K562 (cell line): ENCODE measurements at regions not wholly inside any gene's neighbourhood (a gene's known extent, or its start where the extent isn't known, plus 50 kb on each side); places are given as distances from the start of the nearest gene placed in this dataset.

Experiments used
- ATAC-seq: fragments of 200-7000 bp; cut with Tn5 transposase; 3 replicates; pipeline ENCODE4 v1.9.1; 2020; ENCODE audit warnings: moderate library complexity
- BruUV-seq: library from RNA; stranded (reverse); fragments of 400-500 nt; replicated peaks from 2 replicates; lab custom pipeline; 2021; lab: Mats Ljungman, UMichigan
- CTCF ChIA-PET: fragments of 300-600 bp; formaldehyde crosslinking; extraction: SDS; loops from one replicate; lab custom pipeline; 2021; ENCODE audit warnings: low intra/inter-chr PET ratio; lab: Yijun Ruan, JAX
- POLR2A ChIA-PET: fragments of 300-600, 350-650 bp; sonication (Branson Sonifier 250); formaldehyde crosslinking; extraction: SDS; loops from one replicate; lab custom pipeline; 2021; ENCODE audit warnings: antibody characterized with exemption, inconsistent platforms; lab: Yijun Ruan, JAX
- DNase-seq, 4 experiments: peaks; one replicate each; pipeline versions ENCODE4 v3.0.0 to v3.0.0-alpha.2; 2011 to 2018; ENCODE audit warnings: low spot score in 3 of 4, mixed read lengths in 3 of 4; ENCODE audit errors: extremely low read depth in 1 of 4
- FAIRE-seq: peaks from 2 replicates; lab custom pipeline; 2011; peaks lifted over from hg19 to GRCh38; lab: Jason Lieb, UNC
- H2AFZ ChIP-seq: 2 replicates; pipeline ENCODE4 v1.6.0; 2011; ENCODE audit warnings: low read depth, low read length, control low read depth, inconsistent platforms
- H3K27ac ChIP-seq: fragments of 200-600 bp; 3 replicates; pipeline ENCODE4 v1.8.0; 2011; ENCODE audit warnings: low read depth, mild to moderate bottlenecking, control low read depth, inconsistent platforms, low read length, moderate library complexity, mixed read lengths; ENCODE audit errors: extremely low read depth
- H3K27me3 ChIP-seq, 2 experiments: fragments of 300-600 bp in 1 of 2; 2 replicates in 1 of 2; 3 replicates in 1 of 2; pipeline versions ENCODE4 v1.6.0 to v1.8.0; 2011; ENCODE audit warnings: inconsistent platforms in 2 of 2, low read length in 2 of 2, mild to moderate bottlenecking in 1 of 2, mixed read lengths in 1 of 2, moderate library complexity in 1 of 2; ENCODE audit not compliant: control insufficient read depth in 2 of 2, insufficient read depth in 2 of 2
- H3K36me3 ChIP-seq: fragments of 300-600 bp; 3 replicates; pipeline ENCODE4 v1.8.0; 2011; ENCODE audit warnings: mild to moderate bottlenecking, low read length, inconsistent platforms; ENCODE audit not compliant: control insufficient read depth, insufficient read depth
- H3K4me1 ChIP-seq, 2 experiments: fragments of 200-600 bp in 1 of 2; replicated peaks in 1 of 2; 2 replicates in 1 of 2; 3 replicates in 1 of 2; pipeline versions ENCODE4 v1.5.1 to v1.8.0; 2011; ENCODE audit warnings: inconsistent platforms in 2 of 2, low read length in 2 of 2, mild to moderate bottlenecking in 1 of 2, mixed read lengths in 1 of 2, moderate library complexity in 1 of 2; ENCODE audit not compliant: control insufficient read depth in 2 of 2, insufficient read depth in 2 of 2
- H3K4me2 ChIP-seq: 2 replicates; pipeline ENCODE4 v1.6.1; 2011; ENCODE audit warnings: low read length, control low read depth, inconsistent platforms, mixed read lengths; ENCODE audit not compliant: insufficient read depth
- H3K4me3 ChIP-seq: fragments of 200-600 bp; sonication (generic), shearing (Covaris generic); 2 replicates; pipeline ENCODE4 v1.5.1; 2016; ENCODE audit warnings: control low read depth, inconsistent platforms
- H3K79me2 ChIP-seq: fragments of 200-600 bp; 3 replicates; pipeline ENCODE4 v1.8.0; 2011; ENCODE audit warnings: low read length, inconsistent platforms; ENCODE audit not compliant: control insufficient read depth, insufficient read depth
- H3K9ac ChIP-seq, 2 experiments: 2 replicates each; pipeline versions ENCODE4 v1.6.0 to v1.6.1; 2011; ENCODE audit warnings: low read depth in 2 of 2, low read length in 2 of 2, control low read depth in 1 of 2, inconsistent platforms in 1 of 2, mild to moderate bottlenecking in 1 of 2, mixed read lengths in 1 of 2; ENCODE audit not compliant: insufficient read depth in 1 of 2
- H3K9me1 ChIP-seq: one replicate; pipeline ENCODE4 v1.6.0; 2011; ENCODE audit warnings: inconsistent platforms, mild to moderate bottlenecking, low read length, moderate library complexity; ENCODE audit not compliant: control insufficient read depth, insufficient read depth
- H3K9me3 ChIP-seq: replicated peaks from 2 replicates; pipeline ENCODE4 v1.5.1; 2011; ENCODE audit warnings: low read depth, low read length, inconsistent platforms; ENCODE audit not compliant: control insufficient read depth, insufficient read depth
- H4K20me1 ChIP-seq: replicated peaks from 2 replicates; pipeline ENCODE4 v1.6.1; 2011; ENCODE audit warnings: low read length, inconsistent platforms, mixed read lengths; ENCODE audit not compliant: control insufficient read depth, insufficient read depth
- CREM ChIP-seq: IDR thresholded peaks from 2 replicates; pipeline ENCODE4 v1.6.1; 2014; ENCODE audit warnings: antibody characterized with exemption, low read depth
- GABPB1 ChIP-seq: sonication (generic); formaldehyde crosslinking; IDR thresholded peaks from 2 replicates; pipeline ENCODE4 v1.8.0; 2022; ENCODE audit warnings: mild to moderate bottlenecking, missing genetic modification reagents
- ILF3 ChIP-seq: fragments of 450-650 bp; IDR thresholded peaks from 2 replicates; pipeline ENCODE4 v1.6.1; 2018; ENCODE audit warnings: antibody characterized with exemption, mild to moderate bottlenecking, moderate library complexity, borderline replicate concordance
- NCOA6 ChIP-seq: fragments of 450-650 bp; IDR thresholded peaks from 2 replicates; pipeline ENCODE4 v1.6.1; 2017; ENCODE audit warnings: mild to moderate bottlenecking
- POLR2G ChIP-seq: fragments of 200-400 bp; formaldehyde crosslinking; IDR thresholded peaks from 2 replicates; pipeline ENCODE4 v1.6.1; 2017; ENCODE audit warnings: low read depth, mild to moderate bottlenecking, antibody characterized with exemption, low read length, moderate library complexity
- PTRF ChIP-seq: fragments of 450-650 bp; IDR thresholded peaks from 2 replicates; pipeline ENCODE4 v1.6.1; 2016; ENCODE audit warnings: mild to moderate bottlenecking, missing genetic modification characterization, missing compliant biosample characterization
- RHOXF2B ChIP-seq: fragments of 250-450 bp; sonication (Bioruptor Pico); conservative IDR thresholded peaks from 2 replicates; pipeline ENCODE4 v1.5.1; 2021
- STAG1 ChIP-seq: sonication (generic); formaldehyde crosslinking; IDR thresholded peaks from 2 replicates; pipeline ENCODE4 v1.5.0; 2020; ENCODE audit warnings: missing genetic modification reagents, borderline replicate concordance
- XRCC3 ChIP-seq: fragments of 450-650 bp; IDR thresholded peaks from 2 replicates; pipeline ENCODE4 v1.6.1; 2017; ENCODE audit warnings: mild to moderate bottlenecking, moderate library complexity
- ZNF583 ChIP-seq: fragments of 250-450 bp; sonication (Bioruptor Pico); IDR thresholded peaks from 2 replicates; pipeline ENCODE4 v1.4.0; 2020
- WGBS: fragments of 100-300 bp; shearing (Covaris generic); methylation state at CpG from one replicate; pipeline ENCODE4 v1.1.6; 2016; ENCODE audit warnings: low coverage, mixed read lengths; ENCODE audit not compliant: insufficient coverage; ENCODE audit errors: missing lambda C conversion rate; 5-methylcytosine and 5-hydroxymethylcytosine counted together
- in situ Hi-C: fragments of 300-500 bp; cut with MboI; formaldehyde crosslinking; loops from 4 replicates; pipeline ENCODE4 v1.15.0; 2018; ENCODE audit warnings: inconsistent platforms, mixed read lengths
- intact Hi-C: fragments of 100-400 bp; cut with micrococcal nuclease; formaldehyde crosslinking; loops from 2 replicates; pipeline ENCODE4 v1.14.2; 2022
- TF ChIP-seq, protein P1 (sequence below): fragments of 450-650 bp; formaldehyde crosslinking; IDR thresholded peaks from 2 replicates; pipeline ENCODE4 v1.4.0; 2022; ENCODE audit warnings: missing genetic modification characterization
- TF ChIP-seq, protein P2 (sequence below): fragments of 250-450 bp; sonication (Bioruptor Pico); IDR thresholded peaks from 2 replicates; pipeline ENCODE4 v1.4.0; 2020; ENCODE audit warnings: mild to moderate bottlenecking
- TF ChIP-seq, protein P3 (sequence below): sonication (generic); formaldehyde crosslinking; IDR thresholded peaks from 2 replicates; pipeline ENCODE4 v1.8.0; 2022; ENCODE audit warnings: missing genetic modification reagents, mild to moderate bottlenecking, borderline replicate concordance
- TF ChIP-seq, protein P4 (sequence below): fragments of 450-650 bp; formaldehyde crosslinking; IDR thresholded peaks from 2 replicates; pipeline ENCODE4 v1.4.0; 2022; ENCODE audit warnings: mild to moderate bottlenecking, moderate library complexity

DNA sequence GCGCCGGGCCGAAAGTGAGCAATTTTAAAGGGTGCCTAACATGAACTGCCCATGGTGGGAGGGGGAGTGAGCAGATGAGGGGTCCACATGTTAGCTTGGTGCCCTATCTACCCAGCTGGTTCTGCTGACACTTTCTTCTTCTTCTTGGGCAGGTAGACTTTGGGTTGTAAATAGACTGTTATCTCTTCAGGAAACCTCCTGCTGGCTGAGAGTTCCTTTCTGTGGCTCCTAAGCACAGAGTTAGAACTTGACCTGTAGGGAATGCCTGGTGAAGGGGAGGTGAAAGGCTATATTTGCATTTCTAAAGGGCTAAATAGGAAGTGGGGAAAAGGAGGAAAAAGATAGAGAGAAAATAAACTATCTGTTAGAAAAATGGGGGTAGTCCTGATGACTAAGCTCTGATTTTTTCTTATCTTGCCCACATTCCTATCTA lies 521.4 kb upstream of the TGFBR2 start:
- no peaks in the 10 kb centered on the region for H4K20me1 ChIP-seq
- no peak overlapping the region for H3K9ac ChIP-seq
- no peak overlapping the region for H3K27ac ChIP-seq
- TF ChIP-seq PTRF (tag) (no peak), STAG1 (no peak), NCOA6 (no peak), GABPB1 (no peak), POLR2G (no peak), ILF3 (no peak), RHOXF2B (CRISPR knock-in tag) (no peak), ZNF583 (no peak), XRCC3 (no peak), CREM (no peak)
- TF ChIP-seq, protein P1, sequence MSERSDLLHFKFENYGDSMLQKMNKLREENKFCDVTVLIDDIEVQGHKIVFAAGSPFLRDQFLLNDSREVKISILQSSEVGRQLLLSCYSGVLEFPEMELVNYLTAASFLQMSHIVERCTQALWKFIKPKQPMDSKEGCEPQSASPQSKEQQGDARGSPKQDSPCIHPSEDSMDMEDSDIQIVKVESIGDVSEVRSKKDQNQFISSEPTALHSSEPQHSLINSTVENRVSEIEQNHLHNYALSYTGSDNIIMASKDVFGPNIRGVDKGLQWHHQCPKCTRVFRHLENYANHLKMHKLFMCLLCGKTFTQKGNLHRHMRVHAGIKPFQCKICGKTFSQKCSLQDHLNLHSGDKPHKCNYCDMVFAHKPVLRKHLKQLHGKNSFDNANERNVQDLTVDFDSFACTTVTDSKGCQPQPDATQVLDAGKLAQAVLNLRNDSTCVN (CRISPR knock-in tag) = no peak
- TF ChIP-seq, protein P2, sequence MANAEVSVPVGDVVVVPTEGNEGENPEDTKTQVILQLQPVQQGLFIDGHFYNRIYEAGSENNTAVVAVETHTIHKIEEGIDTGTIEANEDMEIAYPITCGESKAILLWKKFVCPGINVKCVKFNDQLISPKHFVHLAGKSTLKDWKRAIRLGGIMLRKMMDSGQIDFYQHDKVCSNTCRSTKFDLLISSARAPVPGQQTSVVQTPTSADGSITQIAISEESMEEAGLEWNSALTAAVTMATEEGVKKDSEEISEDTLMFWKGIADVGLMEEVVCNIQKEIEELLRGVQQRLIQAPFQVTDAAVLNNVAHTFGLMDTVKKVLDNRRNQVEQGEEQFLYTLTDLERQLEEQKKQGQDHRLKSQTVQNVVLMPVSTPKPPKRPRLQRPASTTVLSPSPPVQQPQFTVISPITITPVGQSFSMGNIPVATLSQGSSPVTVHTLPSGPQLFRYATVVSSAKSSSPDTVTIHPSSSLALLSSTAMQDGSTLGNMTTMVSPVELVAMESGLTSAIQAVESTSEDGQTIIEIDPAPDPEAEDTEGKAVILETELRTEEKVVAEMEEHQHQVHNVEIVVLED = no peak
- TF ChIP-seq, protein P3, sequence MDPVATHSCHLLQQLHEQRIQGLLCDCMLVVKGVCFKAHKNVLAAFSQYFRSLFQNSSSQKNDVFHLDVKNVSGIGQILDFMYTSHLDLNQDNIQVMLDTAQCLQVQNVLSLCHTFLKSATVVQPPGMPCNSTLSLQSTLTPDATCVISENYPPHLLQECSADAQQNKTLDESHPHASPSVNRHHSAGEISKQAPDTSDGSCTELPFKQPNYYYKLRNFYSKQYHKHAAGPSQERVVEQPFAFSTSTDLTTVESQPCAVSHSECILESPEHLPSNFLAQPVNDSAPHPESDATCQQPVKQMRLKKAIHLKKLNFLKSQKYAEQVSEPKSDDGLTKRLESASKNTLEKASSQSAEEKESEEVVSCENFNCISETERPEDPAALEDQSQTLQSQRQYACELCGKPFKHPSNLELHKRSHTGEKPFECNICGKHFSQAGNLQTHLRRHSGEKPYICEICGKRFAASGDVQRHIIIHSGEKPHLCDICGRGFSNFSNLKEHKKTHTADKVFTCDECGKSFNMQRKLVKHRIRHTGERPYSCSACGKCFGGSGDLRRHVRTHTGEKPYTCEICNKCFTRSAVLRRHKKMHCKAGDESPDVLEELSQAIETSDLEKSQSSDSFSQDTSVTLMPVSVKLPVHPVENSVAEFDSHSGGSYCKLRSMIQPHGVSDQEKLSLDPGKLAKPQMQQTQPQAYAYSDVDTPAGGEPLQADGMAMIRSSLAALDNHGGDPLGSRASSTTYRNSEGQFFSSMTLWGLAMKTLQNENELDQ (CRISPR knock-in tag) = no peak
- TF ChIP-seq, protein P4, sequence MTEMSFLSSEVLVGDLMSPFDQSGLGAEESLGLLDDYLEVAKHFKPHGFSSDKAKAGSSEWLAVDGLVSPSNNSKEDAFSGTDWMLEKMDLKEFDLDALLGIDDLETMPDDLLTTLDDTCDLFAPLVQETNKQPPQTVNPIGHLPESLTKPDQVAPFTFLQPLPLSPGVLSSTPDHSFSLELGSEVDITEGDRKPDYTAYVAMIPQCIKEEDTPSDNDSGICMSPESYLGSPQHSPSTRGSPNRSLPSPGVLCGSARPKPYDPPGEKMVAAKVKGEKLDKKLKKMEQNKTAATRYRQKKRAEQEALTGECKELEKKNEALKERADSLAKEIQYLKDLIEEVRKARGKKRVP (CRISPR knock-in tag) = no peak
- H3K4me1 ChIP-seq = no peaks in the 10 kb centered on the region
- in situ Hi-C loops (no loop called here), intact Hi-C loops (no loop called here)
- ATAC-seq = no peak
- H3K79me2 ChIP-seq = no peaks in the 10 kb centered on the region
- no peaks in the 10 kb centered on the region for H3K36me3 ChIP-seq
- H2AFZ ChIP-seq = no peak overlapping the region
- no peak for FAIRE-seq
- H3K9me3 ChIP-seq = no peaks in the 10 kb centered on the region
- CTCF ChIA-PET = no interaction called here
- H3K9me1 ChIP-seq = no peaks in the 10 kb centered on the region
- no peak overlapping the region for H3K4me3 ChIP-seq
- no peaks in the 10 kb centered on the region for H3K27me3 ChIP-seq
- POLR2A ChIA-PET = no interaction called here
- no peak for DNase-seq
- no TSS peak for BruUV-seq
- H3K4me2 ChIP-seq = no peak overlapping the region
- WGBS = 0% methylated on average over 3 of the region's 3 CpGs
